ENCODE measurements at regions not wholly inside any gene's neighbourhood (a gene's known extent, or its start where the extent isn't known, plus 50 kb on each side); places are given as distances from the start of the nearest gene placed in this dataset.

DNA sequence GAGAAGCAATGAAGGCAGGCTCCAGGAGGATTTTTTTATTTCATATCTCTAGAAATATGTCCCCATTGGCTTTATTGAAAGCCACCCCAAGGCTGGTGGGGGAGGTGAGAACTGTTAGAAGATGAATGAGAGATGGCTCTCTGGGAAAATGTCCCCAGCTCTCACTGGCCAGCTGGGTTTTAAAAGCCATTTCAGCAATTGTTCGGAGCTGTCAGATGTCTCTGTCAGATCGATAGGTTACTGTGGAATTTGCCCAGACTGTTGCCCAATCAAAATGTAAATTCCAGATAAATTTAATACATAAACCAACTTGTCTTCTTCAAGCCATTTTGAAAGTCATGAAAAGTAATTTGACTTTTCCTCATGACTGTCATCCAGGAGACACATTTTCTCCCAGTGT is 67.0 kb upstream of the BRINP1 start:
- TF ChIP-seq, protein P1, sequence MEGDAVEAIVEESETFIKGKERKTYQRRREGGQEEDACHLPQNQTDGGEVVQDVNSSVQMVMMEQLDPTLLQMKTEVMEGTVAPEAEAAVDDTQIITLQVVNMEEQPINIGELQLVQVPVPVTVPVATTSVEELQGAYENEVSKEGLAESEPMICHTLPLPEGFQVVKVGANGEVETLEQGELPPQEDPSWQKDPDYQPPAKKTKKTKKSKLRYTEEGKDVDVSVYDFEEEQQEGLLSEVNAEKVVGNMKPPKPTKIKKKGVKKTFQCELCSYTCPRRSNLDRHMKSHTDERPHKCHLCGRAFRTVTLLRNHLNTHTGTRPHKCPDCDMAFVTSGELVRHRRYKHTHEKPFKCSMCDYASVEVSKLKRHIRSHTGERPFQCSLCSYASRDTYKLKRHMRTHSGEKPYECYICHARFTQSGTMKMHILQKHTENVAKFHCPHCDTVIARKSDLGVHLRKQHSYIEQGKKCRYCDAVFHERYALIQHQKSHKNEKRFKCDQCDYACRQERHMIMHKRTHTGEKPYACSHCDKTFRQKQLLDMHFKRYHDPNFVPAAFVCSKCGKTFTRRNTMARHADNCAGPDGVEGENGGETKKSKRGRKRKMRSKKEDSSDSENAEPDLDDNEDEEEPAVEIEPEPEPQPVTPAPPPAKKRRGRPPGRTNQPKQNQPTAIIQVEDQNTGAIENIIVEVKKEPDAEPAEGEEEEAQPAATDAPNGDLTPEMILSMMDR (IDR thresholded peaks at IDR 0.05; ENCODE audit: low read depth, low read length): no peak
- no peak for DNase-seq (ENCODE audit: extremely low read depth, low read depth)

DNA sequence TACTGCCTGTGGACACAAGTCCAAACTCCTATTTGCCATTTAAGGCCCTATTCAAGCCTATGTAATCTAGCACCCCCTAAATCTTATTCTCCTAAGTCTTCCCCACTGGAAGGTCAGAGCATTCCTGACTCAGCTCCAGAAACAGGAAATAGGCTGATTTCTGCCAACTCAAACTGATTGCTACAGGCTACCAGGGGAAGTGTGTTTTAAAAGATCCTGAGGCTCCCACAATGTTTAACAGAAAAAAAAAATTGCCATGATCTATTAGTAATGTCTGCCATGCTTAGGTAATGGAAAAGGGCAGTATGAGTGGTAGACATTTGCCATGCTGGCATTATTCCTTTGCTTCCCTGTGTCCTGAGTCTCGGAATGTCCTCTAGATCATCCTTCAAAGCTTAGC is 65.8 kb upstream of the BRINP1 start:
- DNase-seq (ENCODE audit: extremely low read depth, low read depth): no peak
- TF ChIP-seq, protein P1 (IDR thresholded peaks at IDR 0.05; ENCODE audit: low read depth, low read length): no peak

DNA sequence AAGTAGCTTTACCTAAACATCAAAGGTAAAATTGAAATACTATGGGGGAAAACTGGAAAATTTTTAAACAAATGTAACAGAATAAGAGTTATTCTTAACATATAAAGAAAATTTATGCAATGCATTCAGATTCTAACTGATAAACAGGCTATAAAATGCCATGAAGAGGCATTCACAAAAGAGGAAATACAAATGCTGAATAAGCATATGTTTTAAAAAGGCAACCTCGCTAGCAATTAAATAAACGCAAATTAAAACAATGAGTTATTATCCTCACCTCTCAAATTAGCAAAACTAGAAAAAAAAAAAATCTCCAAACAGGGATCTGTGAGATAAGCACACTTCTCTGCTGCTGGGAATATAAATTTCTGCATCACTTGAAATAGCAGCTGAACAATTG is 63.2 kb upstream of the BRINP1 start:
- no peak for DNase-seq (ENCODE audit: extremely low read depth, low read depth)
- TF ChIP-seq, protein P1 (IDR thresholded peaks at IDR 0.05; ENCODE audit: low read depth, low read length): no peak

DNA sequence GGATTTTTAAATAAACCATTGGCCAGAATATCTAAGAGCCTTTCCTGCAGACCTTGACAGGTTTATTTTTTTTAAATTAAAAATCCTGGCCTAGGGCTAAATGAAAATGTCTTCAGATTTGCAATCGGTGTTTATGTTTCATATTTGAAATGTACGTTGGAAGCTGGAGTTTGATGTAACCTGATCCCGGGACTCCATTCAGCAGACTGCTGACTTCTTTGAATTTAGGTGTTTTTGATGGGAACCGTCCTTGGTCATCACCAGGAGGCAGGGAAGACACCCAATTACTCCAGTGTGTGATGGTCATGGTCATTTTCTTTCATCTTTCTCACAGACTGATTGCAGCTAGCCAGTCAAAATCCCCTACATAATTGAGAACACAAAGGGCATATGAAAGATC is 60.1 kb upstream of the BRINP1 start:
- DNase-seq (ENCODE audit: extremely low read depth, low read depth): no peak
- TF ChIP-seq, protein P1 (IDR thresholded peaks at IDR 0.05; ENCODE audit: low read depth, low read length): no peak

DNA sequence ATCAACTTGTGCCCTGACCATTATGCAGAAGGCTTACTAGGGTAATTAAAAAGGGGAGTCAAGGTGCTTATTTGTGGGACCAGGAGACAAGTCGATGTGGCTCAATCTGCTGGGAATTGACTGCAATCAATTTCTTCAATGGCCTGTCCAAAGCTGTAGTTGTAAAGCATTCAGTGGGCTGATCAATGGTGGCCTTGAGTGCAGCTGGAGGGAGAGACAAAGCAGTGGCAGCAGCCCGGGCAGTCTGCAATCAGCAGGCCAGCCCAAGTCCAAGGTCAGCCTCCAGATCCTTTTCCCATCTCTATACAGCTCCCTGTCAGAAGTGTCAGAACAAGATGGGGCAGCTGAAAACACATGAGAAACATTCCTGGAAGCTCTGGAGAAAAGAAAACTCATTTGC is 51.0 kb upstream of the BRINP1 start:
- no peak for DNase-seq (ENCODE audit: extremely low read depth, low read depth)
- TF ChIP-seq, protein P1 (IDR thresholded peaks at IDR 0.05; ENCODE audit: low read depth, low read length): no peak
